Sigmoid colon (tissue), 4 donors: ENCODE measurements at regions not wholly inside any gene's neighbourhood (a gene's known extent, or its start where the extent isn't known, plus 50 kb on each side); places are given as distances from the start of the nearest gene placed in this dataset.

ENCODE experiments used
- EP300 ChIP-seq, 4 donors: sonication (generic); formaldehyde crosslinking; IDR thresholded peaks; one replicate each; pipeline ENCODE4 v1.6.1; 2017; ENCODE audit warnings: antibody characterized with exemption in 4 of 4
- POLR2A ChIP-seq, 2 donors: fragments of 450-650 bp; IDR thresholded peaks; one replicate each; pipeline ENCODE4 v1.6.1; 2016; ENCODE audit warnings: antibody characterized with exemption in 2 of 2, mild to moderate bottlenecking in 2 of 2, moderate library complexity in 2 of 2
- POLR2AphosphoS5 ChIP-seq, 4 donors: sonication (generic); formaldehyde crosslinking; IDR thresholded peaks; one replicate each; pipeline ENCODE4 v1.6.1; 2017; ENCODE audit warnings: antibody characterized with exemption in 4 of 4
- TF ChIP-seq, protein P1 (sequence below), 4 experiments: fragments of 450-650 bp in 3 of 4; fragments of 200-600 bp in 1 of 4; IDR thresholded peaks; one replicate each; pipeline ENCODE4 v1.5.1; 2016 to 2019; ENCODE audit warnings: antibody characterized with exemption in 4 of 4, mild to moderate bottlenecking in 3 of 4, moderate library complexity in 2 of 4

DNA sequence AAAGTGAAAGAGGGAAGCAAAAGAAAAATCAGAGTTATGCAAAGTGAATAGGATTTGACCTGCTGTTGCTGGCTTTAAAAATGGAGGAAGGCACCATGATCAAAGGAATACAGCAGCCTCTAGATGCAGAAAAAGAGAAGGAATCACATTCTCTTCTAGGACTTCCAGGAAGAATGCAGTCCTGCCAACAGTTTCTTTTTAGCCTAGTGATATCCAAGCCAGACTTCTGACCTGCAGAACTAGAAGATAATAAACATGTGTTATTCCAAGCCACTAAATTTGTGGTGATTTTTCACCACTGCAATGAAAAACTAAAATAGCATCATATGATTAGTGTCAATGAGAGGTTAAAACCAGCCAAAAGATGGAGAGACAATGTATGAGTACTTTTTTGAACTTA, 101.9 kb upstream of the ADAMTS5 start:
- TF ChIP-seq, protein P1, sequence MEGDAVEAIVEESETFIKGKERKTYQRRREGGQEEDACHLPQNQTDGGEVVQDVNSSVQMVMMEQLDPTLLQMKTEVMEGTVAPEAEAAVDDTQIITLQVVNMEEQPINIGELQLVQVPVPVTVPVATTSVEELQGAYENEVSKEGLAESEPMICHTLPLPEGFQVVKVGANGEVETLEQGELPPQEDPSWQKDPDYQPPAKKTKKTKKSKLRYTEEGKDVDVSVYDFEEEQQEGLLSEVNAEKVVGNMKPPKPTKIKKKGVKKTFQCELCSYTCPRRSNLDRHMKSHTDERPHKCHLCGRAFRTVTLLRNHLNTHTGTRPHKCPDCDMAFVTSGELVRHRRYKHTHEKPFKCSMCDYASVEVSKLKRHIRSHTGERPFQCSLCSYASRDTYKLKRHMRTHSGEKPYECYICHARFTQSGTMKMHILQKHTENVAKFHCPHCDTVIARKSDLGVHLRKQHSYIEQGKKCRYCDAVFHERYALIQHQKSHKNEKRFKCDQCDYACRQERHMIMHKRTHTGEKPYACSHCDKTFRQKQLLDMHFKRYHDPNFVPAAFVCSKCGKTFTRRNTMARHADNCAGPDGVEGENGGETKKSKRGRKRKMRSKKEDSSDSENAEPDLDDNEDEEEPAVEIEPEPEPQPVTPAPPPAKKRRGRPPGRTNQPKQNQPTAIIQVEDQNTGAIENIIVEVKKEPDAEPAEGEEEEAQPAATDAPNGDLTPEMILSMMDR (IDR thresholded peaks at IDR 0.05), result no peak
- no peak for TF ChIP-seq POLR2A (IDR thresholded peaks at IDR 0.05)
- no peak for TF ChIP-seq POLR2AphosphoS5 (IDR thresholded peaks at IDR 0.05)
- TF ChIP-seq EP300 (IDR thresholded peaks at IDR 0.05), result no peak
